MCF 10A (cell line): ENCODE measurements at regions not wholly inside any gene's neighbourhood (a gene's known extent, or its start where the extent isn't known, plus 50 kb on each side); places are given as distances from the start of the nearest gene placed in this dataset.
A peak's percentile ranks its signal among the peaks of the same experiment; 100 is the strongest.

ENCODE experiments used
- BruUV-seq: library from RNA; stranded (reverse); fragments of 400-500 nt; replicated peaks from 2 replicates; lab custom pipeline; 2021; lab: Mats Ljungman, UMichigan
- CTCF ChIA-PET: fragments of 300-600 bp; sonication (Branson Sonifier 250); formaldehyde crosslinking; extraction: SDS; loops from one replicate; lab custom pipeline; 2021; ENCODE audit warnings: antibody characterized with exemption, inconsistent platforms; lab: Yijun Ruan, JAX
- POLR2A ChIA-PET: fragments of 300-600, 350-650 bp; sonication (Branson Sonifier 250); formaldehyde crosslinking; extraction: SDS; loops from one replicate; lab custom pipeline; 2020; ENCODE audit warnings: antibody characterized with exemption, inconsistent platforms; lab: Yijun Ruan, JAX
- DNase-seq: peaks from one replicate; pipeline ENCODE4 v3.0.0-alpha.2; 2018; ENCODE audit not compliant: unreplicated experiment
- H3K27ac Mint-ChIP-seq: one replicate; pipeline ENCODE4 v1.8.0; 2022; ENCODE audit warnings: mild to moderate bottlenecking, low read depth, mixed read lengths; ENCODE audit not compliant: unreplicated experiment
- H3K27me3 Mint-ChIP-seq: one replicate; pipeline ENCODE4 v1.8.0; 2022; ENCODE audit warnings: mixed read lengths; ENCODE audit not compliant: insufficient read depth, unreplicated experiment
- H3K36me3 Mint-ChIP-seq: one replicate; pipeline ENCODE4 v1.8.0; 2022; ENCODE audit warnings: mild to moderate bottlenecking, moderate library complexity, mixed read lengths; ENCODE audit not compliant: insufficient read depth, unreplicated experiment
- H3K4me1 Mint-ChIP-seq: one replicate; pipeline ENCODE4 v1.8.0; 2022; ENCODE audit warnings: mixed read lengths; ENCODE audit not compliant: insufficient read depth, unreplicated experiment
- H3K4me3 Mint-ChIP-seq: one replicate; pipeline ENCODE4 v1.8.0; 2022; ENCODE audit warnings: mild to moderate bottlenecking, moderate library complexity, mixed read lengths; ENCODE audit not compliant: unreplicated experiment
- H3K9me3 Mint-ChIP-seq: one replicate; pipeline ENCODE4 v1.8.0; 2022; ENCODE audit warnings: mixed read lengths; ENCODE audit not compliant: unreplicated experiment
- intact Hi-C: fragments of 100-400 bp; cut with micrococcal nuclease; formaldehyde crosslinking; loops from 2 replicates; pipeline ENCODE4 v1.14.1; 2022
- TF ChIP-seq, protein P1 (sequence below): fragments of 200-600 bp; IDR thresholded peaks from one replicate; pipeline ENCODE4 v1.8.0; 2022; ENCODE audit warnings: antibody characterized with exemption, mild to moderate bottlenecking; ENCODE audit not compliant: unreplicated experiment

DNA sequence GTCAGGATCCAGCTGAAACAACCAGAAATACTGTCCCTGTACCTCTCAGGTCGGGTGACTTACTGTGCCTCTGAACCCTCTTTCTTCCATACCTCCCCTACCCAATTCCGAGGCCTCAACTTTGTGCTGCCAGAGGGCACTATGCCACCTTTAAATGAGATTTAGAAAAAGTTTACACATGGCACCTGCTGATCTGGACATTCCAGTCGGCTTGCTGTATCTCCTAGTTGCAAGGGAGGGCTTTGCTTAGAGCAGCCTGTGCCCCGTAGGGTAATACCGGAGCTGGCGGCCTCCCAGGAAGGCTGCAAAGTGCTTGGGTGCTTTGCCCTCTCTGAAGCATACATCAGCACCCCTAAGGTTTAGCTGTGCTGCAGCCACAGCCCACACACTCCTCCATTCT, 306.0 kb upstream of the RBFOX1 start:
- Mint-ChIP-seq H3K36me3 (no peaks in the 10 kb centered on the region), H3K9me3 (peaks cover 53% of the 10 kb centered on the region), H3K27me3 (no peaks in the 10 kb centered on the region), H3K4me3 (no peak overlapping the region), H3K4me1 (no peaks in the 10 kb centered on the region), H3K27ac (no peak overlapping the region)
- intact Hi-C loops = no loop called here
- POLR2A ChIA-PET = no interaction called here
- no TSS peak for BruUV-seq
- TF ChIP-seq, protein P1, sequence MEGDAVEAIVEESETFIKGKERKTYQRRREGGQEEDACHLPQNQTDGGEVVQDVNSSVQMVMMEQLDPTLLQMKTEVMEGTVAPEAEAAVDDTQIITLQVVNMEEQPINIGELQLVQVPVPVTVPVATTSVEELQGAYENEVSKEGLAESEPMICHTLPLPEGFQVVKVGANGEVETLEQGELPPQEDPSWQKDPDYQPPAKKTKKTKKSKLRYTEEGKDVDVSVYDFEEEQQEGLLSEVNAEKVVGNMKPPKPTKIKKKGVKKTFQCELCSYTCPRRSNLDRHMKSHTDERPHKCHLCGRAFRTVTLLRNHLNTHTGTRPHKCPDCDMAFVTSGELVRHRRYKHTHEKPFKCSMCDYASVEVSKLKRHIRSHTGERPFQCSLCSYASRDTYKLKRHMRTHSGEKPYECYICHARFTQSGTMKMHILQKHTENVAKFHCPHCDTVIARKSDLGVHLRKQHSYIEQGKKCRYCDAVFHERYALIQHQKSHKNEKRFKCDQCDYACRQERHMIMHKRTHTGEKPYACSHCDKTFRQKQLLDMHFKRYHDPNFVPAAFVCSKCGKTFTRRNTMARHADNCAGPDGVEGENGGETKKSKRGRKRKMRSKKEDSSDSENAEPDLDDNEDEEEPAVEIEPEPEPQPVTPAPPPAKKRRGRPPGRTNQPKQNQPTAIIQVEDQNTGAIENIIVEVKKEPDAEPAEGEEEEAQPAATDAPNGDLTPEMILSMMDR = no peak
- DNase-seq = no peak
- CTCF ChIA-PET = interaction anchor here (0.6 to 1.3 kb wide), 2 partner anchors 9 to 91 kb away, joined by 3 read pairs; no protein-coding TSS in a partner anchor

DNA sequence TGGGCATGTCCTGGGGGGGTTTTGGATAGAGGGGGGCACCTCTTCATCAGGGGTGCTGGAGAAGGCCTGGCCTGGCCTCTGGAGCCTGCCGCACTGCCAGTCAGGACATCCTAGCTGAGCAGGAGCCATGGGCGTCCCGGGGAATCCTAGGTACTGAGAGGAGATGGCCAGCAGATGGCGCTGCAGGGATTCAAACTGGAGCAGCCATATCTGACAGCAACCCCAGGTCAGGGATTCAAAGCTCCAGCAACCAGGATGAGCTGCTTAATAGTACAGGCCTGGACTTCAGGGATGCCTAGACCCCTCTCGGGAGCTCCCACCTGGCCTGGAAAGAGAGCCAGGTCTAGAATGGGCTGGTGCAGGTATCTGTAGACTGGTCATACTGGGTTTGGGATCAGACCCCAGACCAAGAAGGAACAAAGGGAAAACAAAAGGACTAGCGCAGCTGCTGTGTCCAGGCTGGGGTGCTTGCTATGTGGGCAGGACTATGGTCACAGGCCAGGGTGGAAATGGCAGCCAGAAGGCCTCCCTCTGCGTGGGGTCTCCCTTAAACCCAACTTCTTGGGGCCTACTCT, 306.9 kb upstream of the RBFOX1 start:
- TF ChIP-seq, protein P1 = peak; percentile 10
- intact Hi-C loops = no loop called here
- DNase-seq = peak; percentile 6

DNA sequence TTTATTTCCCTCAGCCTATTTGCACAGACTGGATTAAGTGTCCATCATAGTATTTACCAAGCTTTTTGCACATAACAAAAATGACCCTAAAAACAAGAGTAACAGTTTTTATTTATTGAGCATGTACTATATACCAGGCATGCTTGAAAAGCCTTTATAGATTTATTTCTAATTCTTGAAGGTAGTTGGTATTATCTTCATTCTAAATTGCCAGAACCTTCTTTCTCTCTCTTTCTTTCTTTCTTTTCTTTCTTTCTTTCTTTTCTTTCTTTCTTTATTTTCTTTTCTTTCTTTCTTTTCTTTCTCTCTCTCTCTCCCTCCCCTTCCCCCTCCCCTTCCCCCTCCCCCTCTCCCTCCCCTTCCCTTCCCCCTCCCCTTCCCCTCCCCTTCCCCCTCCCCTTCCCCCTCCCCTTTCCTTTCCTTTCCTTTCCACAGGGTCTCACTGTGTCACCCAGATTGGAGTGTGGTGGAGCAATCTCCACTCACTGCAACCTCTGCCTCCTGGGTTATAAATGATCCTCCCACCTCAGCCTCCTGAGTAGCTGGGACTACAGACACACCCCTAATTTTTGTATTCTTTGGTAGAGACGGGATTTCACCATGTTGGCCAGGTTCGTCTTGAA, 310.9 kb upstream of the RBFOX1 start:
- no TSS peak for BruUV-seq
- no peak for DNase-seq
- POLR2A ChIA-PET = interaction anchor here (0.6 kb wide), 1 partner anchor 337 kb away, joined by 4 read pairs; no protein-coding TSS in a partner anchor
- Mint-ChIP-seq H3K4me3 (no peak overlapping the region), H3K4me1 (no peaks in the 10 kb centered on the region), H3K27ac (no peak overlapping the region), H3K9me3 (peaks cover 50% of the 10 kb centered on the region), H3K27me3 (no peaks in the 10 kb centered on the region), H3K36me3 (no peaks in the 10 kb centered on the region)
- intact Hi-C loops = no loop called here
- CTCF ChIA-PET = interaction anchor here (0.5 kb wide), 1 partner anchor 316 kb away, joined by 3 read pairs; no protein-coding TSS in a partner anchor
- TF ChIP-seq, protein P1 = no peak

More for the DNA sequence above, 306.9 kb upstream of the RBFOX1 start:
- BruUV-seq = no TSS peak
- Mint-ChIP-seq H3K27me3 (no peaks in the 10 kb centered on the region), H3K4me3 (no peak overlapping the region), H3K36me3 (no peaks in the 10 kb centered on the region), H3K9me3 (peaks cover 48% of the 10 kb centered on the region), H3K4me1 (no peaks in the 10 kb centered on the region), H3K27ac (no peak overlapping the region)
- POLR2A ChIA-PET = no interaction called here
- CTCF ChIA-PET = interaction anchor here (0.5 to 1.3 kb wide), 5 partner anchors 8 to 1700 kb away, joined by 3 to 7 read pairs (median 3); no protein-coding TSS in a partner anchor

DNA sequence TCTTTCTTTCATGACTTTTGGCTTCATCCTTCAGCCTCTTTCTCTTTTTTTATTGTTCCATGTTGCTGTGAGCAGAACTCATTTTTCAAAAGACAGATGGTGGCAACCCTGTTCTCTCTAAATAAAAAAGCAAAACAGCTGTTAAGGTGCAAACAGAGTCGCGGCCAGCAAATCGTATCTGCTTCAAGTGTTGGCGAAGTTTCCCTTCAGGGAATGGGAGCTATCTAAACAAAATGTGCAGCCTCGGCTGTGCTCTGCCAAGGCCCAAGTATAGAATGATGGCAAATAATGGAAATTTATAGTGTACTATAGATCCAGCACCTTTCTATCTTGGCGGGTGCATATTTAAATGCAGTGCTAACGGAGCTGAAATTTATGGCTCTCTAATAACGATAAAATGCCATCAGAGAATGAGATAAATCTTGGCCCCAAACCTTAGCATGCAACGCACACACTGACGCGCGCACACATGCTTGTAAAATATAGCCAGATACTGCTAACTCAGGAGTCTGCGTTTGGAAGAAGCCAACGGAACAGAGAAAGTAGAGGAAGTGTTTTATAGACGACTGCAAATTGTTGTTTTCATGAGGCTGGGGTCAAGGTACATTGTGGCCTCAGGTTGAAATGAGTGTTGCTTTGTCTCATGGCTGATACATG, 315.5 kb upstream of the RBFOX1 start:
- CTCF ChIA-PET = interaction anchor here (0.9 kb wide), 1 partner anchor 9 kb away, joined by 3 read pairs; no protein-coding TSS in a partner anchor
- intact Hi-C loops = no loop called here
- POLR2A ChIA-PET = no interaction called here
- BruUV-seq = no TSS peak
- TF ChIP-seq, protein P1 = no peak
- H3K9me3 Mint-ChIP-seq = peaks cover 26% of the 10 kb centered on the region
- H3K27me3 Mint-ChIP-seq = no peaks in the 10 kb centered on the region
- no peaks in the 10 kb centered on the region for H3K4me1 Mint-ChIP-seq
- H3K4me3 Mint-ChIP-seq = no peak overlapping the region
- no peaks in the 10 kb centered on the region for H3K36me3 Mint-ChIP-seq
- DNase-seq = no peak
- no peak overlapping the region for H3K27ac Mint-ChIP-seq
